ENCODE measurements at regions not wholly inside any gene's neighbourhood (a gene's known extent, or its start where the extent isn't known, plus 50 kb on each side); places are given as distances from the start of the nearest gene placed in this dataset.
"Not testable (repeated sequence)": the region's sequence is repeated elsewhere in the genome, so short reads cannot be mapped to it uniquely, and the experiment has no call there.

- H3K79me1 ChIP-seq (ENCODE audit: insufficient read depth, low read depth, low read length, poor library complexity, severe bottlenecking), result no peaks in the 10 kb centered on the region
These were observed 193.0 kb downstream of the FASLG start for GRCh38 chr1:172851856-172852255.

GRCh38 chr1:172855983-172856382 lies 194.8 kb downstream of the TNFSF18 start:
- not testable (repeated sequence) for H3K14ac ChIP-seq (ENCODE audit: insufficient read depth, low read length); H3K4me2 ChIP-seq (ENCODE audit: insufficient read depth, insufficient read length, low read length)
- no CpG with 5 or more reads among the region's 9 CpGs for WGBS (ENCODE audit: extremely low coverage, insufficient read length, low lambda C conversion rate)

More at GRCh38 chr1:172851856-172852255, 193.0 kb downstream of the FASLG start:
- H3K79me2 ChIP-seq (ENCODE audit: insufficient read depth, low read length), result no peaks in the 10 kb centered on the region
- H3K4me2 ChIP-seq (ENCODE audit: insufficient read depth, insufficient read length, low read length), result no peak overlapping the region
- no CpG with 5 or more reads among the region's 2 CpGs for WGBS (ENCODE audit: extremely low coverage, insufficient read length, low lambda C conversion rate)
- no peak overlapping the region for H3K4ac ChIP-seq (ENCODE audit: low read depth, low read length)
- no peak overlapping the region for H4K8ac ChIP-seq (replicated peaks; ENCODE audit: insufficient read length, low read depth, low read length)
- H4K5ac ChIP-seq (ENCODE audit: insufficient read length, low read depth, low read length), result no peak overlapping the region
- H3K9ac ChIP-seq (ENCODE audit: extremely low read depth, insufficient read length, low read length), result no peak overlapping the region
- Mint-ChIP-seq H3K4me3 (no peak overlapping the region), H3K27ac (no peak overlapping the region), H3K36me3 (ENCODE audit: insufficient read depth in 1 of 3, low read depth in 3 of 3) (no peaks in the 10 kb centered on the region; a peak in 2 of 7 replicates), H3K4me1 (peaks cover 3% of the 10 kb centered on the region in 2 experiments; a peak in 3 of 4 replicates), H3K27me3 (ENCODE audit: low read depth) (no peaks in the 10 kb centered on the region), H3K9me3 (peaks cover 0 to 6% of the 10 kb centered on the region in 2 experiments; a peak in 2 of 5 replicates)
- no peak overlapping the region for H2BK20ac ChIP-seq (ENCODE audit: low read depth, low read length, poor library complexity, severe bottlenecking)
- no peak for DNase-seq
- H2AK5ac ChIP-seq (ENCODE audit: insufficient read length, low read length), result no peak overlapping the region
- no peak overlapping the region for H3K23ac ChIP-seq (ENCODE audit: insufficient read length, low read depth, low read length)
- no peak overlapping the region for H3T11ph ChIP-seq (ENCODE audit: low read length)
- H3K14ac ChIP-seq (ENCODE audit: insufficient read depth, low read length), result no peak overlapping the region
- no peak overlapping the region for H2AFZ ChIP-seq (ENCODE audit: low read length)
- H4K20me1 ChIP-seq (ENCODE audit: control insufficient read depth, insufficient read depth, insufficient read length), result no peaks in the 10 kb centered on the region
- H3K56ac ChIP-seq (ENCODE audit: insufficient read length, low read depth, low read length), result no peak overlapping the region
- no peak overlapping the region for H3K27ac ChIP-seq (ENCODE audit: insufficient read length, low read depth, low read length)
- no peak overlapping the region for H2BK5ac ChIP-seq (ENCODE audit: insufficient read length, low read length)
- no peak overlapping the region for H2BK12ac ChIP-seq (ENCODE audit: insufficient read length, low read depth, low read length)
- H3K18ac ChIP-seq (ENCODE audit: insufficient read length, low read depth, low read length), result no peak overlapping the region
- H3K23me2 ChIP-seq (ENCODE audit: insufficient read length, low read depth, low read length, poor library complexity, severe bottlenecking), result no peaks in the 10 kb centered on the region
- no peak for TF ChIP-seq CTCF (conservative IDR thresholded peaks at IDR 0.05)
- H3K4me1 ChIP-seq (ENCODE audit: insufficient read depth, low read length), result no peaks in the 10 kb centered on the region
- no peak overlapping the region for H2BK120ac ChIP-seq (ENCODE audit: low read depth, low read length, poor library complexity, severe bottlenecking)
- H2BK15ac ChIP-seq (ENCODE audit: low read depth, low read length), result no peak overlapping the region
- no peaks in the 10 kb centered on the region for H3K9me3 ChIP-seq (ENCODE audit: control insufficient read depth, low read depth, low read length)
- H3K27me3 ChIP-seq (ENCODE audit: insufficient read depth, low read length), result no peaks in the 10 kb centered on the region
- H4K91ac ChIP-seq (ENCODE audit: insufficient read length, low read depth, low read length), result no peak overlapping the region

More at GRCh38 chr1:172855983-172856382, 194.8 kb downstream of the TNFSF18 start:
- not testable (repeated sequence) for H3K4me1 Mint-ChIP-seq; H4K91ac ChIP-seq (ENCODE audit: insufficient read length, low read depth, low read length); H3K79me2 ChIP-seq (ENCODE audit: insufficient read depth, low read length); H3K4me1 ChIP-seq (ENCODE audit: insufficient read depth, low read length); H3K9ac ChIP-seq (ENCODE audit: extremely low read depth, insufficient read length, low read length); H2BK5ac ChIP-seq (ENCODE audit: insufficient read length, low read length); H4K20me1 ChIP-seq (ENCODE audit: control insufficient read depth, insufficient read depth, insufficient read length); H4K5ac ChIP-seq (ENCODE audit: insufficient read length, low read depth, low read length); H3T11ph ChIP-seq (ENCODE audit: low read length); H3K27me3 Mint-ChIP-seq (ENCODE audit: low read depth); H2BK20ac ChIP-seq (ENCODE audit: low read depth, low read length, poor library complexity, severe bottlenecking); H3K27me3 ChIP-seq (ENCODE audit: insufficient read depth, low read length); H3K4me3 Mint-ChIP-seq; H3K36me3 Mint-ChIP-seq (ENCODE audit: insufficient read depth in 1 of 3, low read depth in 3 of 3); H2AFZ ChIP-seq (ENCODE audit: low read length); H3K56ac ChIP-seq (ENCODE audit: insufficient read length, low read depth, low read length); H3K23me2 ChIP-seq (ENCODE audit: insufficient read length, low read depth, low read length, poor library complexity, severe bottlenecking); H4K8ac ChIP-seq (replicated peaks; ENCODE audit: insufficient read length, low read depth, low read length); H3K4ac ChIP-seq (ENCODE audit: low read depth, low read length); H2AK5ac ChIP-seq (ENCODE audit: insufficient read length, low read length); H2BK15ac ChIP-seq (ENCODE audit: low read depth, low read length); H2BK120ac ChIP-seq (ENCODE audit: low read depth, low read length, poor library complexity, severe bottlenecking); H3K23ac ChIP-seq (ENCODE audit: insufficient read length, low read depth, low read length); H3K79me1 ChIP-seq (ENCODE audit: insufficient read depth, low read depth, low read length, poor library complexity, severe bottlenecking); H3K18ac ChIP-seq (ENCODE audit: insufficient read length, low read depth, low read length); H3K9me3 ChIP-seq (ENCODE audit: control insufficient read depth, low read depth, low read length); H2BK12ac ChIP-seq (ENCODE audit: insufficient read length, low read depth, low read length); H3K27ac ChIP-seq (ENCODE audit: insufficient read length, low read depth, low read length); H3K9me3 Mint-ChIP-seq; DNase-seq; H3K27ac Mint-ChIP-seq

Data from H9 (cell line).